ENCODE measurements at regions not wholly inside any gene's neighbourhood (a gene's known extent, or its start where the extent isn't known, plus 50 kb on each side); places are given as distances from the start of the nearest gene placed in this dataset.

DNA sequence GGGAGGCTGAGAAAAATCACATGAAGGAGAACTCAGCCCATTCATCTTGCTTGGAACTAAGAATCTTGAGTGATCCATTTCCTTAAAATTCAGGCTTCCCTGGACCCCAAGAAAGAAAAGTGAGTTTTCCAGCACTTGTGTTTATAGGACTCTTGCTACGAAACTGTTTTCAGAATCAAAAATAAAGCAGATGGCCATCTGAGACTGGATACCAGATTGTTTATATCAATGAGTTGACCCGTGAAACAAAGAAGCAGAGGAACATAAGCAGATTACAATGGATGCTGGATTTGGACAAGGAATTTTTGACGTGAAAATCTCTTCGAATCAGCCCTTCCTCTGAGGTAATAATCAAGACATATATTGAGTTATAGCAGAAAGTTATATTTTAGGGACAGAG is 223.2 kb downstream of the SYK start:
- TF ChIP-seq EZH2phosphoT487 (IDR thresholded peaks at IDR 0.05; ENCODE audit: borderline replicate concordance, low read length) (no peak), CTCF (IDR thresholded peaks at IDR 0.05; ENCODE audit: low read depth, low read length, poor library complexity, severe bottlenecking) (no peak)
- Histone ChIP-seq H3K27me3 (ENCODE audit: control insufficient read depth, low read length) (no peaks in the 10 kb centered on the region), H3K4me3 (ENCODE audit: low read length) (no peak overlapping the region), H3K27ac (ENCODE audit: low read depth, low read length) (no peak overlapping the region), H3K9me2 (replicated peaks; ENCODE audit: control insufficient read depth, low read length) (no peaks in the 10 kb centered on the region), H4K20me1 (ENCODE audit: control insufficient read depth, insufficient read depth, low read depth, low read length) (no peaks in the 10 kb centered on the region), H3K79me2 (ENCODE audit: control insufficient read depth, low read length) (no peaks in the 10 kb centered on the region), H3K9me3 (ENCODE audit: control insufficient read depth, insufficient read depth, low read length) (no peaks in the 10 kb centered on the region), H3F3A (ENCODE audit: control insufficient read depth, insufficient read depth) (no peaks in the 10 kb centered on the region), H3K36me3 (ENCODE audit: control insufficient read depth, low read length) (no peaks in the 10 kb centered on the region), H3K4me1 (ENCODE audit: control insufficient read depth, low read length) (no peaks in the 10 kb centered on the region), H3K4me2 (ENCODE audit: low read length) (no peak overlapping the region)

GRCh38 chr9:91025856-91026255 is 224.2 kb downstream of the SYK start:
- no peaks in the 10 kb centered on the region for H3K27me3 ChIP-seq (ENCODE audit: control insufficient read depth, low read length)
- TF ChIP-seq CTCF (IDR thresholded peaks at IDR 0.05; ENCODE audit: low read depth, low read length, poor library complexity, severe bottlenecking), result no peak
- no peak for TF ChIP-seq EZH2phosphoT487 (IDR thresholded peaks at IDR 0.05; ENCODE audit: borderline replicate concordance, low read length)
- H3K4me3 ChIP-seq (ENCODE audit: low read length), result no peak overlapping the region
- no peaks in the 10 kb centered on the region for H3F3A ChIP-seq (ENCODE audit: control insufficient read depth, insufficient read depth)
- no peaks in the 10 kb centered on the region for H3K4me1 ChIP-seq (ENCODE audit: control insufficient read depth, low read length)
- H3K27ac ChIP-seq (ENCODE audit: low read depth, low read length), result no peak overlapping the region
- no peak overlapping the region for H3K4me2 ChIP-seq (ENCODE audit: low read length)
- no peaks in the 10 kb centered on the region for H3K9me2 ChIP-seq (replicated peaks; ENCODE audit: control insufficient read depth, low read length)
- H3K9me3 ChIP-seq (ENCODE audit: control insufficient read depth, insufficient read depth, low read length), result no peaks in the 10 kb centered on the region
- H4K20me1 ChIP-seq (ENCODE audit: control insufficient read depth, insufficient read depth, low read depth, low read length), result no peaks in the 10 kb centered on the region
- no peaks in the 10 kb centered on the region for H3K36me3 ChIP-seq (ENCODE audit: control insufficient read depth, low read length)
- no peaks in the 10 kb centered on the region for H3K79me2 ChIP-seq (ENCODE audit: control insufficient read depth, low read length)

DNA sequence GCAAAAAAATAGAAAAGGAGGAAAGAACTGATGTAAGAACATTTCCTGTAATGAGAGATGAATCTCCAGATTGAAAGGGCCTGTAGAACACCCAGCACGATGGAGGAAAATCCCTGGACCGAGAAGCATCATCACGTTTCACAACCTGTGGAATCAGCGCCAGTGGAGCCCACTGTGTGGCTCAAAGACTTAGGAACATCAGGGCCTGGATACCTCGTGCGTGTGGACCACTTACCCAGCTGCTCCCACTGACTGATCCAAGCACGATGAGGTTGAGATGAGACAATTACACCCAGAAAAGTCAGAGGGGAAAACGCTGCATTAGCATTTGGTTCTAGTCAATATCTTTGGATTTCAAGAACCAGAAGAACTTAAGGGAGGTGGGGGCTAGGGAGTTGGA is 224.6 kb downstream of the SYK start:
- H3K27me3 ChIP-seq (ENCODE audit: control insufficient read depth, low read length), result no peaks in the 10 kb centered on the region
- H3K4me1 ChIP-seq (ENCODE audit: control insufficient read depth, low read length), result no peaks in the 10 kb centered on the region
- no peak overlapping the region for H3K27ac ChIP-seq (ENCODE audit: low read depth, low read length)
- H3K79me2 ChIP-seq (ENCODE audit: control insufficient read depth, low read length), result no peaks in the 10 kb centered on the region
- TF ChIP-seq CTCF (IDR thresholded peaks at IDR 0.05; ENCODE audit: low read depth, low read length, poor library complexity, severe bottlenecking), result no peak
- TF ChIP-seq EZH2phosphoT487 (IDR thresholded peaks at IDR 0.05; ENCODE audit: borderline replicate concordance, low read length), result no peak
- no peak overlapping the region for H3K4me2 ChIP-seq (ENCODE audit: low read length)
- H3K36me3 ChIP-seq (ENCODE audit: control insufficient read depth, low read length), result no peaks in the 10 kb centered on the region
- H3K4me3 ChIP-seq (ENCODE audit: low read length), result no peak overlapping the region
- no peaks in the 10 kb centered on the region for H3K9me2 ChIP-seq (replicated peaks; ENCODE audit: control insufficient read depth, low read length)
- H4K20me1 ChIP-seq (ENCODE audit: control insufficient read depth, insufficient read depth, low read depth, low read length), result no peaks in the 10 kb centered on the region
- H3F3A ChIP-seq (ENCODE audit: control insufficient read depth, insufficient read depth), result no peaks in the 10 kb centered on the region
- H3K9me3 ChIP-seq (ENCODE audit: control insufficient read depth, insufficient read depth, low read length), result no peaks in the 10 kb centered on the region

- Histone ChIP-seq H3K27me3 (ENCODE audit: control insufficient read depth, low read length) (no peaks in the 10 kb centered on the region), H3K27ac (ENCODE audit: low read depth, low read length) (no peak overlapping the region), H4K20me1 (ENCODE audit: control insufficient read depth, insufficient read depth, low read depth, low read length) (no peaks in the 10 kb centered on the region), H3K9me3 (ENCODE audit: control insufficient read depth, insufficient read depth, low read length) (no peaks in the 10 kb centered on the region), H3K4me3 (ENCODE audit: low read length) (no peak overlapping the region), H3K4me1 (ENCODE audit: control insufficient read depth, low read length) (no peaks in the 10 kb centered on the region), H3F3A (ENCODE audit: control insufficient read depth, insufficient read depth) (no peaks in the 10 kb centered on the region), H3K36me3 (ENCODE audit: control insufficient read depth, low read length) (no peaks in the 10 kb centered on the region), H3K79me2 (ENCODE audit: control insufficient read depth, low read length) (no peaks in the 10 kb centered on the region), H3K9me2 (replicated peaks; ENCODE audit: control insufficient read depth, low read length) (no peaks in the 10 kb centered on the region), H3K4me2 (ENCODE audit: low read length) (no peak overlapping the region)
- TF ChIP-seq CTCF (IDR thresholded peaks at IDR 0.05; ENCODE audit: low read depth, low read length, poor library complexity, severe bottlenecking) (no peak), EZH2phosphoT487 (IDR thresholded peaks at IDR 0.05; ENCODE audit: borderline replicate concordance, low read length) (no peak)
Measured at GRCh38 chr9:91027005-91027404, 225.4 kb downstream of the SYK start.

Measured in DOHH2 (cell line).